Natural killer cell (primary cell): ENCODE measurements at regions not wholly inside any gene's neighbourhood (a gene's known extent, or its start where the extent isn't known, plus 50 kb on each side); places are given as distances from the start of the nearest gene placed in this dataset.

Source experiments
- ATAC-seq, 3 donors: fragments of 150-1000 bp in 2 of 3; fragments of 200-7000 bp in 1 of 3; cut with Tn5 transposase; 1 replicate in 1 of 3; 2 replicates in 2 of 3; pipeline ENCODE4 v1.10.0; 2021; ENCODE audit warnings: mild to moderate bottlenecking in 2 of 3, moderate library complexity in 2 of 3
- DNase-seq, 2 donors: peaks; one replicate each; pipeline versions ENCODE4 v3.0.0 to v3.0.0-alpha.2; 2013 to 2021; ENCODE audit warnings: mixed read lengths in 1 of 2
- H3K27ac ChIP-seq: one replicate; pipeline ENCODE4 v1.5.1; 2013; ENCODE audit warnings: mild to moderate bottlenecking, low read length
- H3K27me3 ChIP-seq: one replicate; pipeline ENCODE4 v1.6.1; 2013; ENCODE audit warnings: low read length; ENCODE audit not compliant: control insufficient read depth, insufficient read depth
- H3K36me3 ChIP-seq: one replicate; pipeline ENCODE4 v1.6.1; 2013; ENCODE audit warnings: low read length; ENCODE audit not compliant: control insufficient read depth, insufficient read depth
- H3K4me1 ChIP-seq: one replicate; pipeline ENCODE4 v1.6.1; 2013; ENCODE audit warnings: low read length; ENCODE audit not compliant: control insufficient read depth, insufficient read depth
- H3K4me3 ChIP-seq: one replicate; pipeline ENCODE4 v1.5.1; 2013; ENCODE audit warnings: low read length
- H3K9me3 ChIP-seq: one replicate; pipeline ENCODE4 v1.6.1; 2013; ENCODE audit warnings: low read length; ENCODE audit not compliant: control insufficient read depth, insufficient read depth
- H3K27ac Mint-ChIP-seq, 2 donors: one replicate each; pipeline ENCODE4 v1.8.0; 2022; ENCODE audit warnings: mild to moderate bottlenecking in 2 of 2, mixed read lengths in 2 of 2, moderate library complexity in 1 of 2
- H3K27me3 Mint-ChIP-seq, 2 donors: one replicate each; pipeline ENCODE4 v1.8.0; 2022; ENCODE audit warnings: low read depth in 2 of 2, mixed read lengths in 2 of 2
- H3K36me3 Mint-ChIP-seq: one replicate; pipeline ENCODE4 v1.8.0; 2022; ENCODE audit warnings: mixed read lengths
- H3K4me1 Mint-ChIP-seq, 2 donors: one replicate each; pipeline ENCODE4 v1.8.0; 2022; ENCODE audit warnings: mixed read lengths in 2 of 2
- H3K4me3 Mint-ChIP-seq: one replicate; pipeline ENCODE4 v1.8.0; 2022; ENCODE audit warnings: mild to moderate bottlenecking, moderate library complexity, mixed read lengths
- H3K9me3 Mint-ChIP-seq, 2 donors: one replicate each; pipeline ENCODE4 v1.8.0; 2022; ENCODE audit warnings: mixed read lengths in 2 of 2
- CTCF ChIP-seq: fragments of 200-600 bp; IDR thresholded peaks from one replicate; pipeline ENCODE4 v1.8.0; 2022; ENCODE audit warnings: antibody characterized with exemption
- WGBS: methylation state at CpG from one replicate; pipeline ENCODE4 v1.1.7; 2013; ENCODE audit warnings: missing lambda C conversion rate; ENCODE audit not compliant: insufficient coverage; 5-methylcytosine and 5-hydroxymethylcytosine counted together
- intact Hi-C: fragments of 100-400 bp; cut with micrococcal nuclease; formaldehyde crosslinking; loops from one replicate; pipeline ENCODE4 v1.14.2; 2022

- no peak overlapping the region for H3K27ac Mint-ChIP-seq
- no peaks in the 10 kb centered on the region for H3K27me3 ChIP-seq
- H3K9me3 Mint-ChIP-seq = peaks cover 10 to 12% of the 10 kb centered on the region in 2 donors
- intact Hi-C loops = no loop called here
- no peak for TF ChIP-seq CTCF
- H3K4me1 ChIP-seq = no peaks in the 10 kb centered on the region
- ATAC-seq (no peak), DNase-seq (no peak)
- H3K9me3 ChIP-seq = peaks cover 6% of the 10 kb centered on the region
- no peaks in the 10 kb centered on the region for H3K36me3 ChIP-seq
- no peaks in the 10 kb centered on the region for H3K4me1 Mint-ChIP-seq
- no peak overlapping the region for H3K27ac ChIP-seq
- no peak overlapping the region for H3K4me3 Mint-ChIP-seq
- no peaks in the 10 kb centered on the region for H3K27me3 Mint-ChIP-seq
- H3K36me3 Mint-ChIP-seq = no peaks in the 10 kb centered on the region
- H3K4me3 ChIP-seq = no peak overlapping the region
These were observed 903.0 kb upstream of the SLIT2 start for GRCh38 chr4:19348746-19349145.

GRCh38 chr4:19346636-19347035 is 905.1 kb upstream of the SLIT2 start:
- no peak for DNase-seq
- Mint-ChIP-seq H3K27me3 (no peaks in the 10 kb centered on the region), H3K36me3 (peaks cover under 1% of the 10 kb centered on the region), H3K4me1 (no peaks in the 10 kb centered on the region), H3K27ac (no peak overlapping the region), H3K9me3 (peaks cover 9 to 16% of the 10 kb centered on the region in 2 donors), H3K4me3 (no peak overlapping the region)
- no peak for ATAC-seq
- H3K27me3 ChIP-seq = no peaks in the 10 kb centered on the region
- 94% methylated on average over 3 of the region's 3 CpGs for WGBS
- no peaks in the 10 kb centered on the region for H3K4me1 ChIP-seq
- intact Hi-C loops = no loop called here
- no peak overlapping the region for H3K27ac ChIP-seq
- no peak for TF ChIP-seq CTCF
- H3K9me3 ChIP-seq = peaks cover 2% of the 10 kb centered on the region
- H3K4me3 ChIP-seq = no peak overlapping the region
- no peaks in the 10 kb centered on the region for H3K36me3 ChIP-seq

DNA sequence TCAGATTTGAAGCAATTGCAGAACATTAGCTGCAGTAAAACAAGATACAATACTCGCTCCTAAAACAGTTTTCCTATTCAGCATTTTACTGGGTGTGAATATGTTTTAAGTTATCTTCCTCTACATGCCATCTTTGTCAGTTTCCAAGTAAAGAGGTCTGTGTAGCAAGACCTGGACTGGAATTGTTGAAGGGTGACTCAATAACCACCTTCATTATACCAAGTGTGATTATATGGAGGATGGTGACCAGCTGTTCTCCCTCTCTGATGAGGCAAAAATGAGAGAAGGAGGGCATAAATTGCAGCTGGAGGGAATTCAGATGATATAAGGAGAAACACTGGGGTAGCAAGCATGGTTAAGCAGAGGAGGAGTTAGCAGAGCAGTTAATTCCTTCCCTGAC is 922.1 kb upstream of the SLIT2 start:
- no peak for DNase-seq
- H3K9me3 ChIP-seq = peaks cover 5% of the 10 kb centered on the region
- no peak overlapping the region for H3K27ac Mint-ChIP-seq
- intact Hi-C loops = no loop called here
- H3K4me3 ChIP-seq = no peak overlapping the region
- H3K27me3 ChIP-seq = no peaks in the 10 kb centered on the region
- H3K27me3 Mint-ChIP-seq = no peaks in the 10 kb centered on the region
- no peak for ATAC-seq
- TF ChIP-seq CTCF = no peak
- no peaks in the 10 kb centered on the region for H3K36me3 Mint-ChIP-seq
- no peak overlapping the region for H3K4me3 Mint-ChIP-seq
- peaks cover 18 to 21% of the 10 kb centered on the region in 2 donors for H3K9me3 Mint-ChIP-seq
- H3K27ac ChIP-seq = no peak overlapping the region
- no peaks in the 10 kb centered on the region for H3K4me1 ChIP-seq
- H3K4me1 Mint-ChIP-seq = no peaks in the 10 kb centered on the region
- WGBS = no CpG with 5 or more reads among the region's 1 CpG
- H3K36me3 ChIP-seq = no peaks in the 10 kb centered on the region

DNA sequence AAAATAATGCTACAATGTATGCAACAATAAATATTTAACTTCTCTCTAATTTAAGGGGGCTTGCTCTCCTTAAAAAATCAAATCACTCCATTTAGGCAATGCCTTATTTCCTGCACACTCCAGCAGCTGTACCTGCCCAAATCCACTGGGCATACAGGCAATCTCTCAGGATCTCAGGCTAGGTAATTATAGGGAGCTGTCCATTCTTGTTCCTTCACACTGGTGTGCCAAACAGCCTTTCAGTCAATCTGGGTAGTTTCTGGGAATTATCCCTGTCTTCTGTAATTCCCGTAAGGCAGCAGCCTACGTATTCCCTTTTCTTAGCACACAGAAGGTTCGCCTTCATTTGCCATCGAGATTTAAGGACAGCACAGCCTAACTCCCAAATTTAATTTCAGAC is 922.6 kb upstream of the SLIT2 start:
- intact Hi-C loops = no loop called here
- Mint-ChIP-seq H3K4me1 (no peaks in the 10 kb centered on the region), H3K4me3 (no peak overlapping the region), H3K27ac (no peak overlapping the region), H3K9me3 (peaks cover 18 to 22% of the 10 kb centered on the region in 2 donors), H3K36me3 (no peaks in the 10 kb centered on the region), H3K27me3 (no peaks in the 10 kb centered on the region)
- H3K36me3 ChIP-seq = no peaks in the 10 kb centered on the region
- 88% methylated on average over 4 of the region's 4 CpGs for WGBS
- no peak for DNase-seq
- TF ChIP-seq CTCF = no peak
- H3K4me1 ChIP-seq = no peaks in the 10 kb centered on the region
- H3K27me3 ChIP-seq = no peaks in the 10 kb centered on the region
- no peak overlapping the region for H3K27ac ChIP-seq
- peaks cover 5% of the 10 kb centered on the region for H3K9me3 ChIP-seq
- H3K4me3 ChIP-seq = no peak overlapping the region
- no peak for ATAC-seq
